ENCODE measurements at regions not wholly inside any gene's neighbourhood (a gene's known extent, or its start where the extent isn't known, plus 50 kb on each side); places are given as distances from the start of the nearest gene placed in this dataset.

DNA sequence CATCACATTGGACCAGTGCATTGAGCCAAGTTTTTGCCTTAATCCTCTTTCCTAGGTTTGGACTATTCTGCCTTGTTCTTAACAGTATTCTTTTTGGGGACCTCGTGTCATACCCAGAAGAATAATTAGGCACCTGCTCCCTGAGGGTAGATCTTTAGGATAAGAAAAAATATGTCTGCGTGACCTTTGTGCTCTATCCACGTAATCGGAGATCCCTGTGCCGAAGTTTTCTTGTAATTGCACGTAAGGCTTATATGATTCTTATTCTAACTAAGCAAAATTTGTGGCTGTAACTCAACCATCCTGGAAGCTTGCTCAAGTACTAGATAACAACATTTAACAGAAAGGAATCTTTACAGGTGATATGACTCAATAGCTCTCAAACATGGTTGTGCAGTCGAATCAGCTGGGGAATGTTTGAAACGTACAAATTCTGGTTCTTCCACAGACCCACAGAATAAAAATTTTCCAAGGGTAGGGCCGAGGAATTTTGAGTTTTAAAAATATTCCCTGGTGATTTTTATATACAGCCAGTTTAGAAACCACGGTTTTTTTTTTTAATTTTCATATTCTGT is 344.3 kb downstream of the GBA3 start:
- TF ChIP-seq EP300 (IDR thresholded peaks at IDR 0.05; ENCODE audit: low read depth) = no peak
- TF ChIP-seq, protein P1, sequence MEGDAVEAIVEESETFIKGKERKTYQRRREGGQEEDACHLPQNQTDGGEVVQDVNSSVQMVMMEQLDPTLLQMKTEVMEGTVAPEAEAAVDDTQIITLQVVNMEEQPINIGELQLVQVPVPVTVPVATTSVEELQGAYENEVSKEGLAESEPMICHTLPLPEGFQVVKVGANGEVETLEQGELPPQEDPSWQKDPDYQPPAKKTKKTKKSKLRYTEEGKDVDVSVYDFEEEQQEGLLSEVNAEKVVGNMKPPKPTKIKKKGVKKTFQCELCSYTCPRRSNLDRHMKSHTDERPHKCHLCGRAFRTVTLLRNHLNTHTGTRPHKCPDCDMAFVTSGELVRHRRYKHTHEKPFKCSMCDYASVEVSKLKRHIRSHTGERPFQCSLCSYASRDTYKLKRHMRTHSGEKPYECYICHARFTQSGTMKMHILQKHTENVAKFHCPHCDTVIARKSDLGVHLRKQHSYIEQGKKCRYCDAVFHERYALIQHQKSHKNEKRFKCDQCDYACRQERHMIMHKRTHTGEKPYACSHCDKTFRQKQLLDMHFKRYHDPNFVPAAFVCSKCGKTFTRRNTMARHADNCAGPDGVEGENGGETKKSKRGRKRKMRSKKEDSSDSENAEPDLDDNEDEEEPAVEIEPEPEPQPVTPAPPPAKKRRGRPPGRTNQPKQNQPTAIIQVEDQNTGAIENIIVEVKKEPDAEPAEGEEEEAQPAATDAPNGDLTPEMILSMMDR (IDR thresholded peaks at IDR 0.05) = no peak

All from transverse colon (tissue), 3 donors.